ENCODE measurements at regions not wholly inside any gene's neighbourhood (a gene's known extent, or its start where the extent isn't known, plus 50 kb on each side); places are given as distances from the start of the nearest gene placed in this dataset.

DNA sequence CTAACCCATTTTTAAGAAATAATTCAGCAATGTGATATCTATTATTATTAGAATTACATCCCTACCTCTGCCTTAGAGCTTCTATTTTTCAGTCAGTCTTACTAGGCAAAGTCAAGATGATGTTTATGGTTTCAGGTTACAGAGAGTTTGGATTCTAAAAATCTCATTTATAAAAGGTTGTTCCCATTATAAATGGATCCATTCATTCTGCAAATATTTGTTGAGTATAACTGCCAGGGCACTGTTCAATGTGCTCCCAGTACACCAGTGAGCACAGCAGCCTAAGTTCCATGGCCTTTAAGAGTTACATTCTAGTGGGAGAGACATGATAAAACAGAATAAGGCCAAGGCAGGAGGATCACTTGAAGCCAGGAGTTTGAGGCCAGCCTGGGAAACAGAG lies 75.9 kb upstream of the EYA4 start:
- Histone ChIP-seq H2BK15ac (ENCODE audit: low read depth, low read length) (no peak overlapping the region), H3K4ac (ENCODE audit: low read depth, low read length) (no peak overlapping the region), H2AFZ (ENCODE audit: low read length) (no peak overlapping the region), H3K4me1 (ENCODE audit: insufficient read depth, low read length) (0 out of 2 replicates have a peak, but pooled peaks cover 2% of the 10 kb centered on the region), H4K8ac (replicated peaks; ENCODE audit: insufficient read length, low read depth, low read length) (no peak overlapping the region), H3K23ac (ENCODE audit: insufficient read length, low read depth, low read length) (no peak overlapping the region), H4K91ac (ENCODE audit: insufficient read length, low read depth, low read length) (no peak overlapping the region), H4K5ac (ENCODE audit: insufficient read length, low read depth, low read length) (no peak overlapping the region), H3K9ac (ENCODE audit: extremely low read depth, insufficient read length, low read length) (no peak overlapping the region), H3K23me2 (ENCODE audit: insufficient read length, low read depth, low read length, poor library complexity, severe bottlenecking) (no peaks in the 10 kb centered on the region), H2BK5ac (ENCODE audit: insufficient read length, low read length) (no peak overlapping the region), H2BK12ac (ENCODE audit: insufficient read length, low read depth, low read length) (no peak overlapping the region), H3K56ac (ENCODE audit: insufficient read length, low read depth, low read length) (no peak overlapping the region), H3K79me2 (ENCODE audit: insufficient read depth, low read length) (no peaks in the 10 kb centered on the region), H4K20me1 (ENCODE audit: control insufficient read depth, insufficient read depth, insufficient read length) (no peaks in the 10 kb centered on the region), H3K14ac (ENCODE audit: insufficient read depth, low read length) (no peak overlapping the region), H3K18ac (ENCODE audit: insufficient read length, low read depth, low read length) (no peak overlapping the region), H2BK120ac (ENCODE audit: low read depth, low read length, poor library complexity, severe bottlenecking) (no peak overlapping the region), H2BK20ac (ENCODE audit: low read depth, low read length, poor library complexity, severe bottlenecking) (no peak overlapping the region), H2AK5ac (ENCODE audit: insufficient read length, low read length) (no peak overlapping the region), H3T11ph (ENCODE audit: low read length) (no peak overlapping the region), H3K27ac (ENCODE audit: insufficient read length, low read depth, low read length) (no peak overlapping the region), H3K79me1 (ENCODE audit: insufficient read depth, low read depth, low read length, poor library complexity, severe bottlenecking) (no peaks in the 10 kb centered on the region), H3K4me2 (ENCODE audit: insufficient read depth, insufficient read length, low read length) (no peak overlapping the region), H3K27me3 (ENCODE audit: insufficient read depth, low read length) (no peaks in the 10 kb centered on the region), H3K9me3 (ENCODE audit: control insufficient read depth, low read depth, low read length) (no peaks in the 10 kb centered on the region)
- TF ChIP-seq, protein P1, sequence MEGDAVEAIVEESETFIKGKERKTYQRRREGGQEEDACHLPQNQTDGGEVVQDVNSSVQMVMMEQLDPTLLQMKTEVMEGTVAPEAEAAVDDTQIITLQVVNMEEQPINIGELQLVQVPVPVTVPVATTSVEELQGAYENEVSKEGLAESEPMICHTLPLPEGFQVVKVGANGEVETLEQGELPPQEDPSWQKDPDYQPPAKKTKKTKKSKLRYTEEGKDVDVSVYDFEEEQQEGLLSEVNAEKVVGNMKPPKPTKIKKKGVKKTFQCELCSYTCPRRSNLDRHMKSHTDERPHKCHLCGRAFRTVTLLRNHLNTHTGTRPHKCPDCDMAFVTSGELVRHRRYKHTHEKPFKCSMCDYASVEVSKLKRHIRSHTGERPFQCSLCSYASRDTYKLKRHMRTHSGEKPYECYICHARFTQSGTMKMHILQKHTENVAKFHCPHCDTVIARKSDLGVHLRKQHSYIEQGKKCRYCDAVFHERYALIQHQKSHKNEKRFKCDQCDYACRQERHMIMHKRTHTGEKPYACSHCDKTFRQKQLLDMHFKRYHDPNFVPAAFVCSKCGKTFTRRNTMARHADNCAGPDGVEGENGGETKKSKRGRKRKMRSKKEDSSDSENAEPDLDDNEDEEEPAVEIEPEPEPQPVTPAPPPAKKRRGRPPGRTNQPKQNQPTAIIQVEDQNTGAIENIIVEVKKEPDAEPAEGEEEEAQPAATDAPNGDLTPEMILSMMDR (conservative IDR thresholded peaks at IDR 0.05) = no peak
- Mint-ChIP-seq H3K27me3 (ENCODE audit: low read depth) (no peaks in the 10 kb centered on the region), H3K4me1 (peaks cover 13 to 17% of the 10 kb centered on the region in 2 experiments), H3K27ac (no peak overlapping the region), H3K4me3 (no peak overlapping the region), H3K36me3 (ENCODE audit: insufficient read depth in 1 of 3, low read depth in 3 of 3) (no peaks in the 10 kb centered on the region; a peak in 1 of 7 replicates), H3K9me3 (no peaks in the 10 kb centered on the region)
- DNase-seq = no peak
